SH-SY5Y (cell line): ENCODE measurements at regions not wholly inside any gene's neighbourhood (a gene's known extent, or its start where the extent isn't known, plus 50 kb on each side); places are given as distances from the start of the nearest gene placed in this dataset.

ENCODE experiments used
- GATA2 ChIP-seq: IDR thresholded peaks from 2 replicates; pipeline ENCODE4 v1.6.1; 2011; ENCODE audit warnings: mild to moderate bottlenecking, low read depth, low read length
- GATA3 ChIP-seq: IDR thresholded peaks from 2 replicates; pipeline ENCODE4 v1.6.1; 2011; ENCODE audit warnings: low read depth, mild to moderate bottlenecking, low read length, moderate library complexity

DNA sequence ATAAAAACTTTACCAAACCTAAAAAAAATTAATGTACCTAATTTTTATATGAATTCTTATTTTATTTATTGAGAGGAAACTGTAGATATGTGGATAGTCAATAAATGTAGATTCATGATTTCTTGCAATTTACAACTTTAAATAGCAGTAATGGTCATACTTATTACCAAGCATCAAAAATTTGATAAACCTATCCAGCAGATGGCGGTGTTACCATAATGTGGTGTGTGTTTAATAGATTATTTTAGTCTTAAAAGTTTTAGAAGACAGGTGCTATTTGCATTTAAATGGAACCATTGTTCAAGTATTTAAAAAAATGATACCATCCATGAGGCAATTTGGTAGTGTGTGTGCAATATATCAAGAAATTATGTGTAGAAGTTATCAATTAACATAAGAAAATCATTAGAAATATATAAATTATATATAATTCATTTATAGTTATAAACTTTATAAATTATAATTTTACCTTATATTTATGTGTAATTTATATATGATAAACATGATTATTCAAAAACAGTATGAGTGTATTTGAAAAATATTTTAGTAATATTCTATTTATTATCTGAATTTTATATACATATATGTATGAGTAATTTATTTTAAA is 176.0 kb upstream of the BCHE start:
- TF ChIP-seq GATA3: no peak
- no peak for TF ChIP-seq GATA2
